ENCODE measurements at regions not wholly inside any gene's neighbourhood (a gene's known extent, or its start where the extent isn't known, plus 50 kb on each side); places are given as distances from the start of the nearest gene placed in this dataset.

DNA sequence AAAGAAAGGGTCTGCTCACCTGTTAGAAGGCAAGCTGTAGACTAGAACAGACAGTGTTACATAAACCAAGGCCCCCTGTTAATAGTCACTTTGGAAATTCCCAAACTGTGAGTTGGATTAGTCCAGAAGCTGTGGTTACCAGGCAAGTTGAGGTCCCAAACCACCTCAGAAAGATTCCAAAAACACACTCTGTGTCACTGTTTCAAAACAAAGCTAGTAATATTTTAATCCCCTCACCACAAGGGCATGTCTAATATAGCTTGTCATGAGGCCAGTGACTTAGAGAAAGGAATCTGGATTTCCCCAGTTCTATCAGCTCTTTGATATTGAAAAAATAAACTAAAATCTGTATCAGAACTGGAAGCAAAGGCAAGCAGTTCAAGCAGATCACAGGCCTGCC, 244.6 kb downstream of the HAO1 start:
- TF ChIP-seq, protein P1, sequence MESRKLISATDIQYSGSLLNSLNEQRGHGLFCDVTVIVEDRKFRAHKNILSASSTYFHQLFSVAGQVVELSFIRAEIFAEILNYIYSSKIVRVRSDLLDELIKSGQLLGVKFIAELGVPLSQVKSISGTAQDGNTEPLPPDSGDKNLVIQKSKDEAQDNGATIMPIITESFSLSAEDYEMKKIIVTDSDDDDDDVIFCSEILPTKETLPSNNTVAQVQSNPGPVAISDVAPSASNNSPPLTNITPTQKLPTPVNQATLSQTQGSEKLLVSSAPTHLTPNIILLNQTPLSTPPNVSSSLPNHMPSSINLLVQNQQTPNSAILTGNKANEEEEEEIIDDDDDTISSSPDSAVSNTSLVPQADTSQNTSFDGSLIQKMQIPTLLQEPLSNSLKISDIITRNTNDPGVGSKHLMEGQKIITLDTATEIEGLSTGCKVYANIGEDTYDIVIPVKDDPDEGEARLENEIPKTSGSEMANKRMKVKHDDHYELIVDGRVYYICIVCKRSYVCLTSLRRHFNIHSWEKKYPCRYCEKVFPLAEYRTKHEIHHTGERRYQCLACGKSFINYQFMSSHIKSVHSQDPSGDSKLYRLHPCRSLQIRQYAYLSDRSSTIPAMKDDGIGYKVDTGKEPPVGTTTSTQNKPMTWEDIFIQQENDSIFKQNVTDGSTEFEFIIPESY (IDR thresholded peaks at IDR 0.05) = no peak
- TF ChIP-seq, protein P2, sequence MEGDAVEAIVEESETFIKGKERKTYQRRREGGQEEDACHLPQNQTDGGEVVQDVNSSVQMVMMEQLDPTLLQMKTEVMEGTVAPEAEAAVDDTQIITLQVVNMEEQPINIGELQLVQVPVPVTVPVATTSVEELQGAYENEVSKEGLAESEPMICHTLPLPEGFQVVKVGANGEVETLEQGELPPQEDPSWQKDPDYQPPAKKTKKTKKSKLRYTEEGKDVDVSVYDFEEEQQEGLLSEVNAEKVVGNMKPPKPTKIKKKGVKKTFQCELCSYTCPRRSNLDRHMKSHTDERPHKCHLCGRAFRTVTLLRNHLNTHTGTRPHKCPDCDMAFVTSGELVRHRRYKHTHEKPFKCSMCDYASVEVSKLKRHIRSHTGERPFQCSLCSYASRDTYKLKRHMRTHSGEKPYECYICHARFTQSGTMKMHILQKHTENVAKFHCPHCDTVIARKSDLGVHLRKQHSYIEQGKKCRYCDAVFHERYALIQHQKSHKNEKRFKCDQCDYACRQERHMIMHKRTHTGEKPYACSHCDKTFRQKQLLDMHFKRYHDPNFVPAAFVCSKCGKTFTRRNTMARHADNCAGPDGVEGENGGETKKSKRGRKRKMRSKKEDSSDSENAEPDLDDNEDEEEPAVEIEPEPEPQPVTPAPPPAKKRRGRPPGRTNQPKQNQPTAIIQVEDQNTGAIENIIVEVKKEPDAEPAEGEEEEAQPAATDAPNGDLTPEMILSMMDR (IDR thresholded peaks at IDR 0.05; ENCODE audit: low read depth, low read length, missing input control) = no peak
- no peak for TF ChIP-seq JUND (IDR thresholded peaks at IDR 0.05)
- TF ChIP-seq FOXA2 (IDR thresholded peaks at IDR 0.05) = no peak
- no peak for TF ChIP-seq HNF4A (conservative IDR thresholded peaks at IDR 0.05)
- TF ChIP-seq, protein P3, sequence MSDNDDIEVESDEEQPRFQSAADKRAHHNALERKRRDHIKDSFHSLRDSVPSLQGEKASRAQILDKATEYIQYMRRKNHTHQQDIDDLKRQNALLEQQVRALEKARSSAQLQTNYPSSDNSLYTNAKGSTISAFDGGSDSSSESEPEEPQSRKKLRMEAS (IDR thresholded peaks at IDR 0.05) = no peak
- no peak for TF ChIP-seq RAD21 (IDR thresholded peaks at IDR 0.05)
- no peak for TF ChIP-seq HNF4G (IDR thresholded peaks at IDR 0.05)
- no peak for TF ChIP-seq FOXA1 (IDR thresholded peaks at IDR 0.05)
- no peak for TF ChIP-seq EGR1 (IDR thresholded peaks at IDR 0.05; ENCODE audit: low read depth in 2 of 2)
- no peak for TF ChIP-seq GABPA (IDR thresholded peaks at IDR 0.05 in 1 of 2, conservative IDR thresholded peaks at IDR 0.05 in 1 of 2)
- no peak for TF ChIP-seq RXRA (IDR thresholded peaks at IDR 0.05)
- TF ChIP-seq NR2F2 (IDR thresholded peaks at IDR 0.05) = no peak
- no peak for TF ChIP-seq SP1 (IDR thresholded peaks at IDR 0.05)
- TF ChIP-seq, protein P4, sequence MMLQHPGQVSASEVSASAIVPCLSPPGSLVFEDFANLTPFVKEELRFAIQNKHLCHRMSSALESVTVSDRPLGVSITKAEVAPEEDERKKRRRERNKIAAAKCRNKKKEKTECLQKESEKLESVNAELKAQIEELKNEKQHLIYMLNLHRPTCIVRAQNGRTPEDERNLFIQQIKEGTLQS (IDR thresholded peaks at IDR 0.05) = no peak
- TF ChIP-seq TAF1 (conservative IDR thresholded peaks at IDR 0.05) = no peak
- TF ChIP-seq YY1 (IDR thresholded peaks at IDR 0.05) = no peak
- TF ChIP-seq, protein P5, sequence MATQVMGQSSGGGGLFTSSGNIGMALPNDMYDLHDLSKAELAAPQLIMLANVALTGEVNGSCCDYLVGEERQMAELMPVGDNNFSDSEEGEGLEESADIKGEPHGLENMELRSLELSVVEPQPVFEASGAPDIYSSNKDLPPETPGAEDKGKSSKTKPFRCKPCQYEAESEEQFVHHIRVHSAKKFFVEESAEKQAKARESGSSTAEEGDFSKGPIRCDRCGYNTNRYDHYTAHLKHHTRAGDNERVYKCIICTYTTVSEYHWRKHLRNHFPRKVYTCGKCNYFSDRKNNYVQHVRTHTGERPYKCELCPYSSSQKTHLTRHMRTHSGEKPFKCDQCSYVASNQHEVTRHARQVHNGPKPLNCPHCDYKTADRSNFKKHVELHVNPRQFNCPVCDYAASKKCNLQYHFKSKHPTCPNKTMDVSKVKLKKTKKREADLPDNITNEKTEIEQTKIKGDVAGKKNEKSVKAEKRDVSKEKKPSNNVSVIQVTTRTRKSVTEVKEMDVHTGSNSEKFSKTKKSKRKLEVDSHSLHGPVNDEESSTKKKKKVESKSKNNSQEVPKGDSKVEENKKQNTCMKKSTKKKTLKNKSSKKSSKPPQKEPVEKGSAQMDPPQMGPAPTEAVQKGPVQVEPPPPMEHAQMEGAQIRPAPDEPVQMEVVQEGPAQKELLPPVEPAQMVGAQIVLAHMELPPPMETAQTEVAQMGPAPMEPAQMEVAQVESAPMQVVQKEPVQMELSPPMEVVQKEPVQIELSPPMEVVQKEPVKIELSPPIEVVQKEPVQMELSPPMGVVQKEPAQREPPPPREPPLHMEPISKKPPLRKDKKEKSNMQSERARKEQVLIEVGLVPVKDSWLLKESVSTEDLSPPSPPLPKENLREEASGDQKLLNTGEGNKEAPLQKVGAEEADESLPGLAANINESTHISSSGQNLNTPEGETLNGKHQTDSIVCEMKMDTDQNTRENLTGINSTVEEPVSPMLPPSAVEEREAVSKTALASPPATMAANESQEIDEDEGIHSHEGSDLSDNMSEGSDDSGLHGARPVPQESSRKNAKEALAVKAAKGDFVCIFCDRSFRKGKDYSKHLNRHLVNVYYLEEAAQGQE (IDR thresholded peaks at IDR 0.05) = no peak
- DNase-seq (ENCODE audit: low spot score) = no peak
- no peaks in the 10 kb centered on the region for H3K9me3 ChIP-seq (ENCODE audit: control insufficient read depth in 4 of 4, low read length in 3 of 4)
- no peak overlapping the region for H3K9ac ChIP-seq (ENCODE audit: low read depth in 1 of 2, low read length in 2 of 2)
- H3K4me3 ChIP-seq (ENCODE audit: low read depth in 1 of 3, low read length in 3 of 3) = no peak overlapping the region
- no peaks in the 10 kb centered on the region for H3K4me1 ChIP-seq (ENCODE audit: control insufficient read depth in 4 of 4, insufficient read depth in 4 of 4, low read length in 3 of 4)
- H3K36me3 ChIP-seq (ENCODE audit: control insufficient read depth in 4 of 4, insufficient read depth in 3 of 4, low read depth in 1 of 4, low read length in 3 of 4) = no peaks in the 10 kb centered on the region
- no peak overlapping the region for H3K27ac ChIP-seq (ENCODE audit: low read depth in 1 of 2, low read length in 2 of 2)
- no peaks in the 10 kb centered on the region for H3K27me3 ChIP-seq (ENCODE audit: control insufficient read depth in 4 of 4, insufficient read depth in 4 of 4, low read length in 3 of 4)

Measured in liver (tissue), 7 donors.